Left renal cortex interstitium (tissue), 4 donors: ENCODE measurements at regions not wholly inside any gene's neighbourhood (a gene's known extent, or its start where the extent isn't known, plus 50 kb on each side); places are given as distances from the start of the nearest gene placed in this dataset.

ENCODE experiments used
- DNase-seq, 4 donors: peaks; one replicate each; pipeline ENCODE4 v3.0.0-alpha.2; 2013; ENCODE audit warnings: low read depth in 4 of 4, low spot score in 2 of 4, missing footprints in 1 of 4

GRCh38 chr4:152039023-152039481 lies 278.2 kb upstream of the GATB start:
- no peak for DNase-seq

- DNase-seq: no peak
These were observed 277.4 kb upstream of the GATB start for GRCh38 chr4:152038238-152038637.

GRCh38 chr4:152037435-152037834 lies 276.6 kb upstream of the GATB start:
- DNase-seq: no peak

DNA sequence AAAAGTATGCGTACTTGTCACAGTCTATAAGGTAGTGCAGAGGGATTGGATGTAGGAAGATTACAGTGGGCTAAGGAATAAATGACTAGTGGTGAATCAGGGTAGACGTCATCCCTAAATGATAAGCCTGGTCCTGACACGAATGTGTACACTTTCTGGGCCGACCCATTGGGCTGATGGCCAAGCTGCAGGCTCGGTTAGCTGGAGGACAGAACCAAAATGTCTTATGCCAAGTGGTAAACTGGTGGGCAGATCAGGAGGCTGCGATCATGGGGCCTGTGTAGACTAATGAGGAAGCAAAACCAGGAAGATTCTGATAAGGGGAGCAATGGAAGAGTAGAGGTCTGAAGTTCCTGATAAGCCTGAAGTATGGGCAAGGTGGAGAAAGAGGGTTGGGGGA lies 272.8 kb upstream of the GATB start:
- DNase-seq: no peak

GRCh38 chr4:152032722-152033131 lies 271.9 kb upstream of the GATB start:
- DNase-seq: no peak

DNA sequence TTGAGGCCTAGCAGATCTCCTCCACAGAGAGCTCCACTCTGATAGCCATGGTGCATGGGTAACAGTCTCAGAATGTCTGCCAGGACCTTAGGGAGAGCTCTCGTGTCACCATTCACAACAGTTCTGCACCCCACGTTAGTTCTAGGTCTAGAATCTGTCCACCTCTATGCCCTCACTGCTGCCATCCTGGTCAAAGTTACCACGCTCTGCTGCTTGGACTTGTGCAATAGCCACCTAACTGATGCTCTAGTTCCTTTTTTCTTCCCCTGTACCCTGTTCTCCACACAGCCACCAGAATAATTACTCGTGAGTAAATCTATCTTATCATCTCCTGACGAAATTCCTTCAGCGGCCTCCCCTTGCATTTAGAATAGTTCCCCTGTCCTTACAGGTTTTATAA lies 268.8 kb upstream of the GATB start:
- no peak for DNase-seq

GRCh38 chr4:152028131-152028530 lies 267.3 kb upstream of the GATB start:
- no peak for DNase-seq

DNA sequence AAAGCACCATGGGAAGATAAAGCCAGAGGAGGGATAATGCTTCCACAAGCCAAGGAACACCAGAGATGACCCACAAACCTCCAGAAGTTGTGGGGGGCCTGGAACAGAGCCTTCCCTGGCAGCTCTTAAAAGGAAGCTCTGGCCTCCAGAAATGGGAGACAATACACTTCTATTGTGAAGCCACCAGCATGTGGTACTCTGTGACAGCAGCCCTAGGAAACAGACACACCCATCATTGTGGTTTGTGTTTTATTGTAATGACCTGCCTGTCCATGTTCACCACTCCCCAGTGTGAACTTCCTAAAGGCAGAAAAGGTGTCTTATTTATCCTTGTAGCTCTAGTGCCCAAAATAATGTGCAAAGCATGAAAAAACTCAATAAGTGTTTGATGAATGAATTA lies 264.1 kb upstream of the GATB start:
- DNase-seq: no peak

- no peak for DNase-seq
These were observed 262.9 kb upstream of the GATB start for GRCh38 chr4:152023674-152024073.

DNA sequence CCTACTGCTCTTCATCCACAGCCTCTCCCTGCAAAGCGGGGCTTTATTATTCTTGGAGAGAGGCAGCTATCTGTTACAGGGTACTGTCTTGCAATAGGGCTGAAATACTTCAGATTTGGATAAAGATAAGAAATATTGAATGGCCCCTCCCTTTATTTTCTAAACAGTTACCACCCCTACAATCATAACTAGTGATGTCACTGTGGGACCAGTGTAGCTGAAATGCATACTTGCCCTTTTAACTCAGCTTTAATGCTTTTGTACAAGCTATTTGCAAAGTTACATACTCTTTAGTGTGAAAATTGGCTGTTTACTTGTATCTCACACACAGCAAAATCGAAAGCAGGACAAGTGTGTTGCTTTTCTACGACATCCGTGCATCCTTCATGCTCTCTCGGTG lies 261.7 kb upstream of the GATB start:
- DNase-seq: no peak

DNA sequence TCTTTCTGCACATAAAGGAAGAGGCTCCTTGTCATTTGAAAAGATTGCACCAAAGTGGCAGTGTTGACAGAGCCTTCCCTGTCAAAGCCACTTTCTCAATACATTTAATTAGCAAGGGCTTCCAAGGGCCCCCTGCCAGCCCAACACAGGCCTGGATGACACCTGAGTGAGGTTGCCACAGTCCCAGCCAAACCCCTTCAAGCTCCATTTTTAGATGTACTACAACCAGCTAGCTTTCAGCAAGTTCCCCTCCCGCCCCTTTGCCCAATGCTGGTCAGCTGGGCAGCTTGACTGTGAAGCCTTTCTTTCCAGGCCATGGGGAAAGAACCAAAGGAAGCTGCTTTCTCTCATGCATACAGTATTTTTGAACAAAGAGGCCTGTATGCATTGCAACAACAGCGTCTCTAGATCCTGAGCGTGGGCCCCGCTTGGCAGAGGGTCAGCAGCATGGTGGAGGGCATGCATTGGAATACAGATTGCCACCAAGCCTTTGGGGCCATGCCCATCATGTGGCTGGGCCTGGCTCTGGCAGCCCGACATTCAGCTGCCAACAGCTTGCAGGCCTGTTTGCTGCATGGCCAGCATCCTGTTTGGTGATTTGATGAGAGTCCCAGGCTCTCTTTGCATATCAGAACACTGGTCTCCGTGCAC lies 261.1 kb upstream of the GATB start:
- no peak for DNase-seq

GRCh38 chr4:152020073-152020472 lies 259.3 kb upstream of the GATB start:
- no peak for DNase-seq

DNA sequence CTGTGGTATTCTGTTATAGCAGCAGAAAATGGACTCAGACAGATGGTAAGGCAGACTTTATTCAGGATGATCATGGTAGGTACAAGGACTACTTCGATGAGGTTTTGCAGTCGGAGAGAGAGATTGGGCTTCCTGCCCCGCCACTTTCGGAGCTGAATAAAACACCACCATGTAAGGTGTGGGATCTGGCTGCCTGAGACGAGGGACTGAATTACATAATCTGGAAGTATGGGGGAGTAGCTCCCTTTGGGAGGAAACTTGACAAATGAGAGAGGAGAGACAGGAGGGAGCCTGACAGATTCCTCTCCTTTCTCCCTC lies 255.5 kb upstream of the GATB start:
- no peak for DNase-seq

DNA sequence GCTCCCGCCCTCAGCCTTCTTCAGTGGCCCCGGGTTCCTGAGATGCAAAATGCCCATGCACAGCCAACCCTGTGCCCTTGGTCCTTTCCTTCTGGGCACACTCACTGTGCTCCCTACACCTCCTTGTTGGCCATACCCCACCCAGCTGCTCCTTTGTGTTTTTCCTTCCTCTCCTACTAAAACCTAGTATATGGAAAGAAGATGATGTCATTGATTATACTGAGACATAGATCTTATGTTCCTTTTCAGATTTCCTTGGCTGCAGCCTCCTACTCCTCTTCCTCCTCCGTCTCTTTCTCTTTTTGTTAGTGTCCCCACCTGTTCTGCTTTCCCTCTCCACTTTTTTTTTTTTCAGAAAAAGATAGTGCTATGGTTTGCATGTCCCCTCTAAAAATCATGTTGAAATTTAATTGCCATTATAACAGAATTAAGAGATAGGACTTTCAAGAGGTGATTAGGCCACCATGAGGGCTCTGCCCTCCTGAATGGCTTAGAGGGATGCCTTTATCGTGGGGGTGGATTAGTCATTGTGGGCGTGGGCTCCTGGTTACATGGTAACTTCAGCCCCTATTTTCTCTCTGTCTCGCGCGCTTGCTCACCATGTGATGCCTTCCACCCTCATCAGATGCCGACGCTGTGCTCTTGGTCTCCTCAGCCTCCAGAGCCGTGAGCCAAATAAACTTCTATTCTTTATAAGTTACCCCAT lies 254.9 kb upstream of the GATB start:
- DNase-seq: no peak

DNA sequence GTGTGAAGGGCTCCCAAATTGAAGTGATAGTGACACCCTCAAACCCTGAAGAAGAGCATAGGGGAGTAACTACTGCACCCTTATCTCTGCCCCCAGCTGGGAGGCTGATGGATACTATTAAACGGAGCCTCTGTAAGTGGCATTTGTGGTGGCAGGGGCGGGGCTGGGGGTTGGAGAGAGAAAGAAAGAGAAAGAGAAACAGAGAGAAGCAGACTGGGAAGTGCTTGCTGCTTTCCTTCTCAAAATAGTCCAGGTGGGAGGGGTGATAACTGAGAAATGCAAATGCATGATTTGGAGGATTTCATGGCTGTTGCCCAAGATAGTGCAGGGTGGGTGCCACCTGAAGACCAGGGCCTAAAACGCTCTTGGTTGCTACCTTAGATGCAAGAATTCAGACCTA lies 253.5 kb upstream of the GATB start:
- no peak for DNase-seq

- no peak for DNase-seq
These were observed 250.7 kb upstream of the GATB start for GRCh38 chr4:152011469-152011868.

DNA sequence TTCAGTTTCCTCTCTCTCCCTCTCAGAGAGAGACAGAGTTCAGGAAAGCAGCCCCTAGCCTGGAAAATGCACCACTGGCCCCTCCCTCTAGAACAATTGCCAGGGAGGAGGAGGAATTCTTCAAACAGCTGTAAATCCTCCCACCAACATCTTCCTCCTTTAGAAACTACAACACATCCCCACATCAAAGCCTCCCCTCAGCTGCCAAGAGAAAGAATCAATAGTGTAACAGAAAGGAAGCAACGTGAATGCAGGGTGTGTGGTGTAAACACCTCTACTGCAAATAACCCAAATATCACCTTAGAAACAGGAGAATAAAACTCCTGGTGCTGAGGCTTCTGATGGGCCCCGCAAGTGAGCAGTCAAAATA lies 249.9 kb upstream of the GATB start:
- DNase-seq: no peak

DNA sequence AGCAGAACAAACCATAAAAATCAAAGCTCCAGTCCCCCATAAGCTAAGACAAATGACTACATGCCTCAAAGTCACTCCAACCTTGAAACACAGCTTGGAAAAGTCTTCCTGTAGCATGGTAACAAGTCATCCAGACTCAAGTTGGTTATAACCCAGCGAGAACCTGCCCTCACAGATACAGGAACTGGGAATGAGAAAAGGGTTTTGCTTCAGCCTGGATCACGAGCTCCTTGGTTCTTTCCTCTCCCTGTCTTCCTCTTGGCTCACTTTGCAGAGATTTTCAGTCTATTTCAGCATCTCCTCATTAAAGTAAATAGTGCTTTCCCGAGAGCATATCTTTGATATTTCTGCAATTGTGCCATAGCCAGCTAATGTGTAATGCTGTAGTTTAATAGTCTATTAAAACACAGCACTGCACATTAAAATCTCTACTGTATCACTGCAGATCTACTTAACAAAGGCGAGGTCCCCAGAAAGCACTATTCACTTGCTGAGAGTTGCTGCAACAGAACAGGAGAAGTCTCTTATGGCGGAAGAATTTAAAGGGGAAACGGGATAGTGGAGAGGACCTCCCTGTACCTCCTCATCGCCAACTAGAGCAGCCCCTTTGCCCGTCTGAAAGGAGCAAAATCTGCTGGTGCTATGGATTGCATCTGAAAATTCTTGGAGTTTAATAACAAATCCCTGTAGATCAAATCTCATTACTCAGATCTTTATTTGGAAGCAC lies 249.3 kb upstream of the GATB start:
- no peak for DNase-seq

- no peak for DNase-seq
These were observed 248.3 kb upstream of the GATB start for GRCh38 chr4:152009031-152009670.

GRCh38 chr4:152007111-152007510 lies 246.3 kb upstream of the GATB start:
- no peak for DNase-seq

GRCh38 chr4:152004801-152005200 lies 244.0 kb upstream of the GATB start:
- no peak for DNase-seq

DNA sequence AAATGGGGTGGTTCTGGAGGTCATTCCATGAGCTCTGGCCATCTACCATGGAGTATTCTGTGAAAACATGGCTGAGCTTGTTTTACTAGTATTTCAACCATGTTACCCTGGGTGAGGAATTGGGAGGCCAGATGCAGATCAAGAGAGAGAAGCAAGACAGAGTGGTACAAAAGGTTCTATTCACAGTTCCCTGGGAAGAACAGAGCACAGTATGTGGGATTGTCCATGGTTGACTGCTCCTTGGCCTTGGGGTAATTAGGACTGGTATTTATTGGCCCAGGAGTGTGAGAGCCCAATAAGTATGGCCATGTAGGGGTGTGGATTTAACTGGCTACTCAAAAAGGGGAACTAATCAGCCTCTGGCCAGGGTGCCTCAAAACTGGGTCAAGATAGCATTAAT lies 239.7 kb upstream of the GATB start:
- DNase-seq: no peak
